Breast epithelium (tissue), 4 donors: ENCODE measurements at regions not wholly inside any gene's neighbourhood (a gene's known extent, or its start where the extent isn't known, plus 50 kb on each side); places are given as distances from the start of the nearest gene placed in this dataset.
"Not testable (repeated sequence)": the region's sequence is repeated elsewhere in the genome, so short reads cannot be mapped to it uniquely, and the experiment has no call there.

Experiments used
- DNase-seq, 2 donors: peaks; one replicate each; pipeline ENCODE4 v3.0.0-alpha.2; 2019; ENCODE audit warnings: low spot score in 2 of 2
- H3K27ac ChIP-seq, 2 donors: fragments of 200-600 bp; sonication (generic) in 1 of 2; one replicate each; pipeline ENCODE4 v1.5.1; 2016 to 2019; ENCODE audit warnings: mild to moderate bottlenecking in 1 of 2
- H3K27me3 ChIP-seq, 2 donors: fragments of 200-600 bp; sonication (generic) in 1 of 2; one replicate each; pipeline versions ENCODE4 v1.5.1 to v1.6.0; 2017 to 2019; ENCODE audit warnings: control low read depth in 1 of 2, mild to moderate bottlenecking in 1 of 2
- H3K36me3 ChIP-seq: fragments of 200-600 bp; one replicate; pipeline ENCODE4 v1.5.1; 2019
- H3K4me1 ChIP-seq, 2 donors: fragments of 200-600 bp; sonication (generic); one replicate each; pipeline ENCODE4 v1.5.1; 2016 to 2019; ENCODE audit warnings: control low read depth in 1 of 2
- H3K4me3 ChIP-seq, 3 donors: fragments of 200-600 bp; sonication (generic); 1 replicate in 2 of 3; 2 replicates in 1 of 3; pipeline ENCODE4 v1.5.1; 2016 to 2019; ENCODE audit warnings: mild to moderate bottlenecking in 3 of 3, moderate library complexity in 2 of 3
- H3K9me3 ChIP-seq, 2 donors: fragments of 200-600 bp; sonication (generic) in 1 of 2; one replicate each; pipeline ENCODE4 v1.5.1; 2016 to 2019; ENCODE audit warnings: control low read depth in 1 of 2
- CTCF ChIP-seq, 3 donors: fragments of 450-650 bp; IDR thresholded peaks; one replicate each; pipeline ENCODE4 v1.5.1; 2016 to 2017; ENCODE audit warnings: antibody characterized with exemption in 3 of 3, mild to moderate bottlenecking in 3 of 3, moderate library complexity in 3 of 3
- POLR2A ChIP-seq: fragments of 450-650 bp; IDR thresholded peaks from one replicate; pipeline ENCODE4 v1.6.1; 2016; ENCODE audit warnings: antibody characterized with exemption, mild to moderate bottlenecking, moderate library complexity
- POLR2AphosphoS5 ChIP-seq, 3 donors: sonication (generic); formaldehyde crosslinking; IDR thresholded peaks; one replicate each; pipeline ENCODE4 v1.6.1; 2017; ENCODE audit warnings: antibody characterized with exemption in 3 of 3
- intact Hi-C: fragments of 100-400 bp; cut with DNase I; formaldehyde crosslinking; loops from one replicate; pipeline ENCODE4 v1.15.1; 2023; ENCODE audit warnings: low total_unique reads

GRCh38 chr11:12585861-12586260 lies 88.4 kb upstream of the TEAD1 start:
- Histone ChIP-seq H3K4me3 (no peak overlapping the region), H3K4me1 (no peaks in the 10 kb centered on the region), H3K27me3 (no peaks in the 10 kb centered on the region), H3K27ac (no peak overlapping the region), H3K9me3 (no peaks in the 10 kb centered on the region), H3K36me3 (no peaks in the 10 kb centered on the region)
- DNase-seq = no peak
- TF ChIP-seq POLR2AphosphoS5 (IDR thresholded peaks at IDR 0.05) (no peak), POLR2A (no peak), CTCF (IDR thresholded peaks at IDR 0.05) (no peak)
- intact Hi-C loops = loop anchor here (10.0 kb wide), 1 partner anchor 1351 kb away; no protein-coding TSS in a partner anchor

- TF ChIP-seq CTCF (IDR thresholded peaks at IDR 0.05) = no peak
- TF ChIP-seq POLR2A = no peak
- TF ChIP-seq POLR2AphosphoS5 (IDR thresholded peaks at IDR 0.05) = no peak
- DNase-seq = no peak
- no peak overlapping the region for H3K4me3 ChIP-seq
- no peaks in the 10 kb centered on the region for H3K36me3 ChIP-seq
- no peaks in the 10 kb centered on the region for H3K4me1 ChIP-seq
- H3K27me3 ChIP-seq = no peaks in the 10 kb centered on the region
- intact Hi-C loops = loop anchor here (10.0 kb wide), 1 partner anchor 1353 kb away; no protein-coding TSS in a partner anchor
- H3K27ac ChIP-seq = no peak overlapping the region
- H3K9me3 ChIP-seq = no peaks in the 10 kb centered on the region
Observed at GRCh38 chr11:12587333-12587991, 86.8 kb upstream of the TEAD1 start.

GRCh38 chr11:12591706-12592105 lies 82.5 kb upstream of the TEAD1 start:
- no peak for TF ChIP-seq CTCF (IDR thresholded peaks at IDR 0.05)
- TF ChIP-seq POLR2AphosphoS5 (IDR thresholded peaks at IDR 0.05) = no peak
- no peak for TF ChIP-seq POLR2A
- intact Hi-C loops = no loop called here

GRCh38 chr11:12592283-12592682 lies 81.9 kb upstream of the TEAD1 start:
- TF ChIP-seq POLR2A (no peak), POLR2AphosphoS5 (IDR thresholded peaks at IDR 0.05) (no peak), CTCF (IDR thresholded peaks at IDR 0.05) (no peak)
- Histone ChIP-seq H3K27me3 (no peaks in the 10 kb centered on the region), H3K36me3 (no peaks in the 10 kb centered on the region), H3K4me3 (no peak overlapping the region), H3K27ac (no peak overlapping the region), H3K4me1 (no peaks in the 10 kb centered on the region), H3K9me3 (no peaks in the 10 kb centered on the region)
- DNase-seq = no peak
- intact Hi-C loops = no loop called here

More at GRCh38 chr11:12591706-12592105, 82.5 kb upstream of the TEAD1 start:
- H3K27me3 ChIP-seq = no peaks in the 10 kb centered on the region
- no peak overlapping the region for H3K27ac ChIP-seq
- DNase-seq = no peak
- no peak overlapping the region for H3K4me3 ChIP-seq
- no peaks in the 10 kb centered on the region for H3K9me3 ChIP-seq
- no peaks in the 10 kb centered on the region for H3K4me1 ChIP-seq
- no peaks in the 10 kb centered on the region for H3K36me3 ChIP-seq

- DNase-seq, H3K27ac ChIP-seq, H3K4me3 ChIP-seq, H3K27me3 ChIP-seq, H3K9me3 ChIP-seq, H3K36me3 ChIP-seq, H3K4me1 ChIP-seq, intact Hi-C loops: not testable (repeated sequence)
Observed at GRCh38 chr11:12595089-12595847, 79.0 kb upstream of the TEAD1 start.
